Activated CD8-positive, alpha-beta memory T cell treated with anti-CD3 and anti-CD28 coated beads, Interleukin-2, amount 50 U/mL, for 4 hours (primary cell): ENCODE measurements at regions not wholly inside any gene's neighbourhood (a gene's known extent, or its start where the extent isn't known, plus 50 kb on each side); places are given as distances from the start of the nearest gene placed in this dataset.
"Not testable (repeated sequence)": the region's sequence is repeated elsewhere in the genome, so short reads cannot be mapped to it uniquely, and the experiment has no call there.

Experiments used
- DNase-seq: peaks from one replicate; pipeline ENCODE4 v3.0.0-alpha.2; 2020

GRCh38 chr14:52202151-52202550, 65.3 kb upstream of the PTGDR start:
- DNase-seq: no peak

GRCh38 chr14:52190337-52190931, 77.1 kb upstream of the PTGDR start:
- DNase-seq: no peak

GRCh38 chr14:52189325-52189724, 78.2 kb upstream of the PTGDR start:
- DNase-seq: no peak

GRCh38 chr14:52188381-52188780, 79.1 kb upstream of the PTGDR start:
- DNase-seq: no peak

- DNase-seq: no peak
Observed at GRCh38 chr14:52185178-52185577, 82.3 kb upstream of the PTGDR start.

DNA sequence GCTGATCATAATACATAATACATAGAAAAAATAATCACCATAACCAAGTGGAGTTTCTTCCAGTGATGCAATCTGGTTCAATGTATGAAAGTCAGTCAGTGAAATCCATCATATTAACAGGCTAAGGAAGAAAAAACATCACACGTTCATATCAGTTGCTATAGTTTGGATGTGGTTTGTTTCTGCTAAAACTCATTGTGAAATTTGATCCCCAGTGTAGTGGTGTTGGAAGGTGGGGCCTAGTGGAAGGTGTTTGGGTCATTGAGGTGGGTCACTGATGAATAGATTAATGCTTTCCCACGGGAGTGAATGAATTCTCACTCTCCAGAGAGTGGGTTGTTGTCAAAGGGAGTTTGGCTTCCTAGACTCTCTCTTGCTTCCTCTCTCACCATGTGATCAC, 84.6 kb upstream of the PTGDR start:
- no peak for DNase-seq

DNA sequence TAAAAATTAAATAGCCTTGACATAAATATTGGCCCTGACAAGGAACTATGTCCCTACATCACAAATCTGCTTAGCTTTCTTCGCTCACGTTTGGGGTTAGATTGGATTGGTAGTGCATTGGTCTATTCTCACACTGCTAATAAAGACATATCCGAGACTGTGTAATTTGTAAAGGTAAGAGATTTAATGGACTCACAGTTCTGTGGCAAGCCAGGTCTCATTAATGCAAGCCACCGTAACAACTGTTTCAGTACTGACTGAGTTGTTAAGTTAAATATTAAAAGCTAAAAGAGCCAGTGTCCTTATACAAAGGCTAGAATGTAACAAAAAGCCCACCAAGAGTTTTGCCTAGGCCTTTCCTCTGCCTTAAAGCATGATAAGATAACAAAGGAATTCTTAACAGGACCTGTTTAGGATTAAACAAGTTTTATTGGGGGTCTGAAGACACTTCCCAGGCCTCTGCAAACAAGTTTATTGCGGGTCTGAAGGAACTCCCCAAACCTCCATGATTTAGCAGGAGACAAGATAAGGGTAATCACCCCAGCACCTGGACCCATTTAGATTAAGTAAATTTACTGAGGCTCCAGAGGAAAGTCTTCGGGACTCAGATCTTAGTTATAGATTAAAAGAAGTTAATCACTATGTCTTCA, 88.2 kb upstream of the PTGDR start:
- no peak for DNase-seq

- DNase-seq: no peak
Observed at GRCh38 chr14:52175982-52176502, 91.5 kb upstream of the PTGDR start.

GRCh38 chr14:52171932-52172331, 95.6 kb upstream of the PTGDR start:
- DNase-seq: not testable (repeated sequence)

- no peak for DNase-seq
Observed at GRCh38 chr14:52166822-52167221, 98.0 kb upstream of the NID2 start.

DNA sequence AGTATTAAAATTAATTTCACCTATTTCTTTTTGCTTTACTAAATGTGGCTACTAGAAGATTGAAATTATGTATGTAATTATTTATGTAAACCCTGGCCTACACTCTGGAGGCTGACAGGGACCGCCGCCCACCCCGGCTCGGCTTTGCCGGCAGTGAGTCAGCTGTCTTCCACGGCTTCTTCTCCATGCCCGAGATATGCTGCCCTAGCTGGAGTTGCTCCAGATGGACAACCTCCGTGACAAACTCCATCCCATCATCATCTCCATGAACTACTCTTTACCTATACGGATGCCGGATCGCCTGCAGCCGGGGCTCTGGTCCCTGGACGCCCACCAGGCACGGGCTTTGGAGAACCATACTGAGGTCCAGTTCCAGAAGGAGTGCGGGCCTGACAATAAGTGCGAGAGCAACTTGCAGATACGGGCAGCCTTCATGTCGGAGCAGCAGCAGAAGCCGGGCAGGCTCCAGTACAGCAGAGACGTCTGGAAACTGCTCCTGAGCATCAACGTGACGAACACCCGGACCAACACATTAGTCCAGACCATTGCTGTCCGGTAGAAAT, 86.9 kb upstream of the NID2 start:
- no peak for DNase-seq

GRCh38 chr14:52154992-52155650, 86.3 kb upstream of the NID2 start:
- DNase-seq: no peak

- DNase-seq: no peak
Observed at GRCh38 chr14:52153939-52154338, 85.1 kb upstream of the NID2 start.

- no peak for DNase-seq
Observed at GRCh38 chr14:52150162-52150561, 81.3 kb upstream of the NID2 start.

- DNase-seq: no peak
Observed at GRCh38 chr14:52148371-52148770, 79.5 kb upstream of the NID2 start.

GRCh38 chr14:52146504-52146903, 77.6 kb upstream of the NID2 start:
- DNase-seq: no peak

- not testable (repeated sequence) for DNase-seq
Observed at GRCh38 chr14:52144099-52144498, 75.2 kb upstream of the NID2 start.

GRCh38 chr14:52142504-52142903, 73.6 kb upstream of the NID2 start:
- no peak for DNase-seq

DNA sequence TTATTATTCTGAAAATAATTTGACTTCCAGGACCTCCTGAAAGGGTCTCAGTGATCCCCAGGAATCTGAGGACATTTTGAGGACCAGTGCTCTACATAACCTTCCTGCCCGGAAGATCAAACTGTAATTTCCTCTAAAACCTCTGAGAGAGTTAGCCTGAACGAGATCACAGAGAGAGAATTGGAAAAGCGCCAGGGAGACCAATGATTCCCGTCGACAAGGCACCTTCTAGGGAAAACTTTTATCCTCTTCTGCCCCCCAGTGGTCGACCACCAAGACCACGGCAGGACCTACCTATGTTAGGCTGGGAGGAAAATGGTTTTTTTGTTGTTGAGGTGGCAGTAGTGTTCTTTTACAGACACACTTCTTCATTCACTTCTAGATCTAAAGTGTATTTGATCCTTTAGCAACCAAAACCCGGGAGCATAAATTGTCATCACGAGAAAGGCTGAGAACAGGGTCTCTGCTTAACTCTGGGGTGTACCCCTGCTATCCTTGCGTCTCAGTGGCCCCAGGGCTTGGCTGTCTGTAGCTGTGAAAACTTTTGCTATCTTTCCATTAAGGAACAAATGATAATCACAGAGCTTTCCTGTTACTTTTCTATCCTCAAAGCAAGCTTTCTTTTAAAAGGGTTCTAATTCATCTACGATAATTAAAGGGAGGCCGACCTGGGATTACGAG, 62.9 kb upstream of the NID2 start:
- peak; percentile 40 for DNase-seq

DNA sequence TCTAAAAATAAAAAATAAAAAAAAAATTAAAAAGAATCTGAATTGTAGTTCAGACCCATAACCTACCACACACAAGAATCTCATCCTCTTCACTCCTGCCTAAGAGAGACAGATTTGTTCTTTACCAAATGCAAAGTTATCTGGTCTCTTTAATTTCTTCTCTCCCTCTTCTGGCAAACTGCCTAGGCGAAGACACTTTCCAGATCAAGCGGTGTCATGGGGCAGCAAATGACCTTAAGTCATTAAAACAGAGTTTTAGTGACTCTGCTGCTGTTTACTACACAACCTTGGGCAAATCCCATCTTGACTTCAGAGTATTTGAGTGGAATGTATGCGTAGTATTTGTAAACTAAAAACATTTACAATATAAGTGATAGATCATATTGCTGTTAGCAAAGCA, 60.9 kb upstream of the NID2 start:
- DNase-seq: no peak

GRCh38 chr14:52125885-52126284, 57.0 kb upstream of the NID2 start:
- DNase-seq: no peak

DNA sequence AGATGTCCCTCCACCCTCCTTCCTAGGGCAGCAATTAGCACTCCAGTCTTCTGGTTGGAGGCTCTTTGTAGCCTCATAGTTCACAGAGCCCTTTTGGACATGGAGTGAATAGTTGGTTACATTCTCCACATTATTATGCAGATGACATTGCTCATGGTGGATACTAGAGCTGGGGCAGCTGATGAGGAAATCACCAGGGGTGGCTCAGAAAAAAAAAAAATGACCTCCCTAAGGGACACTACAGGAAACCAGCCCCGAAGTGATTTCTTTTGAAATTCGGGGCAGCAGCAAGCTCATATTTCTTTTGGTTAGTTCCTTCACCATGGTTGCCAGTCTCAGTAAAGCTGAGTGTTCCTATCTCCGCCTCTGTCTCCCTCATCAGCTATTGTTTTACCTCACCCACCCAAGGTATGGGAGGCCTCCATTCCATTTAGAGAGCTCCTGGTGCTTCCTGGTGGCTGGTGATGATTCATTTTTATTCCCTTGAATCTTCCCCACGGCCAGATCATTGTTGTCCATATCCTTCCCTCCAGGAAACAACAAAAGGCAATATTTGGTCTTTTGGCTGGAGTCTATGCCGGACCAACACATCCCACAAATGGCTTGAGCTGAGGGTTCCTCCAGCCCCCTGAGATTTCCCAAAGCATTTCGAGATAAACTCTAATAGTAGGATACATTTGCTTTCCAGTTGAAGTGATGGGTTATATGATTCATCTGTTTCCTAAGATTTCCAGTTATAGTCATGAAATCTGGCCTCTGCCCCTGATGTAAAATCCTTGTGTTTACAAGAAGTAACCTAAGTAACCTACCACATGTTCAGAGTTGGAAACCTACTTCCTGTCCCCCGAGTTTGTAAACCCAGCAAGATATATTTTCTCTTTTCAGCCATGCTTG, 56.2 kb upstream of the NID2 start:
- no peak for DNase-seq
